DND-41 (cell line): ENCODE measurements at regions not wholly inside any gene's neighbourhood (a gene's known extent, or its start where the extent isn't known, plus 50 kb on each side); places are given as distances from the start of the nearest gene placed in this dataset.

Experiments
- ATAC-seq: fragments of 200-7000 bp; cut with Tn5 transposase; 3 replicates; pipeline ENCODE4 v1.9.1; 2021; ENCODE audit warnings: low read depth; ENCODE audit not compliant: insufficient read depth
- DNase-seq: peaks from one replicate; pipeline ENCODE4 v3.0.0-alpha.2; 2020
- H2AFZ ChIP-seq: 2 replicates; pipeline ENCODE4 v1.6.0; 2012; ENCODE audit warnings: low read depth, low read length
- H3K27ac ChIP-seq: 2 replicates; pipeline ENCODE4 v1.5.1; 2012; ENCODE audit warnings: low read length, inconsistent platforms
- H3K27me3 ChIP-seq: fragments of 200-600 bp; sonication (generic); 2 replicates; pipeline ENCODE4 v1.6.0; 2012; ENCODE audit warnings: low read length, mild to moderate bottlenecking, inconsistent platforms; ENCODE audit not compliant: insufficient read depth, poor library complexity
- H3K36me3 ChIP-seq: 2 replicates; pipeline ENCODE4 v1.5.1; 2012; ENCODE audit warnings: low read length, inconsistent platforms; ENCODE audit not compliant: insufficient read depth
- H3K4me1 ChIP-seq: 2 replicates; pipeline ENCODE4 v1.5.1; 2012; ENCODE audit warnings: mild to moderate bottlenecking, low read length; ENCODE audit not compliant: insufficient read depth
- H3K4me2 ChIP-seq: 2 replicates; pipeline ENCODE4 v1.6.0; 2012; ENCODE audit warnings: mild to moderate bottlenecking, moderate library complexity, low read length, inconsistent platforms; ENCODE audit not compliant: insufficient read depth
- H3K4me3 ChIP-seq, 2 experiments: fragments of 200-600 bp in 1 of 2; shearing (Covaris generic) in 1 of 2; 2 replicates each; pipeline ENCODE4 v1.5.1; 2012 to 2016; ENCODE audit warnings: inconsistent platforms in 2 of 2, low read length in 2 of 2, mild to moderate bottlenecking in 2 of 2, low read depth in 1 of 2, moderate library complexity in 1 of 2
- H3K79me2 ChIP-seq: 2 replicates; pipeline ENCODE4 v1.6.0; 2012; ENCODE audit warnings: low read length, inconsistent platforms; ENCODE audit not compliant: insufficient read depth
- H3K9ac ChIP-seq: 2 replicates; pipeline ENCODE4 v1.6.0; 2012; ENCODE audit warnings: low read depth, mild to moderate bottlenecking, inconsistent platforms, low read length, moderate library complexity
- H3K9me3 ChIP-seq: 2 replicates; pipeline ENCODE4 v1.5.1; 2012; ENCODE audit warnings: low read length, moderate library complexity, mild to moderate bottlenecking, inconsistent platforms; ENCODE audit not compliant: insufficient read depth, severe bottlenecking
- H4K20me1 ChIP-seq: 2 replicates; pipeline ENCODE4 v1.6.0; 2012; ENCODE audit warnings: low read length; ENCODE audit not compliant: insufficient read depth
- CTCF ChIP-seq: IDR thresholded peaks from 2 replicates; pipeline ENCODE4 v1.5.1; 2012; ENCODE audit warnings: borderline replicate concordance, low read length, moderate library complexity, mild to moderate bottlenecking; ENCODE audit not compliant: poor library complexity, severe bottlenecking; ENCODE audit errors: extremely low read depth
- EZH2 ChIP-seq: IDR thresholded peaks from 3 replicates; pipeline ENCODE4 v1.6.1; 2012; ENCODE audit warnings: borderline replicate concordance, low read depth, mild to moderate bottlenecking, moderate library complexity, low read length, inconsistent platforms; ENCODE audit not compliant: severe bottlenecking

DNA sequence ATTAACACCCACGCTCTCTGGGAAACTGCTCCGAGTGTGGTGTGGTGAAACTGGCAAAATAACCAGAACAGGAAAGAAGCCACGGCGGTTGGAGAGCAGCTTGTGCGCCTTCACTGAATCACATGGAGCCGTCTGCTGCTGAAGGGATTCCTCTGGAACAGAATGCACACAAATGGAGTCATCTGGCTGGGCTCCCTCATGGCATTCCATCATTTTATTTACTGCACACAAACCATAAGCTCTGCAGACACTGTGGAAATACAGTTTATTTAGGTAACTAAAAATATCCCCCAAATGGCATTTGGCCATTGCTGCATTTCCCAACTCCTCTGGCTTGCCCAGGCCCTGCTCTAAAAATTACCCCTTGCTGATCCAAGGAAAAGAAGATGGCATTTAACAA, 187.0 kb upstream of the S100G start:
- H3K9ac ChIP-seq: no peak overlapping the region
- no peak for DNase-seq
- TF ChIP-seq CTCF: no peak
- no peak for TF ChIP-seq EZH2
- H3K27me3 ChIP-seq: peaks cover 3% of the 10 kb centered on the region
- H3K4me1 ChIP-seq: no peaks in the 10 kb centered on the region
- no peaks in the 10 kb centered on the region for H3K9me3 ChIP-seq
- H3K79me2 ChIP-seq: no peaks in the 10 kb centered on the region
- no peak for ATAC-seq
- H4K20me1 ChIP-seq: no peaks in the 10 kb centered on the region
- H3K27ac ChIP-seq: no peak overlapping the region
- no peak overlapping the region for H2AFZ ChIP-seq
- H3K4me3 ChIP-seq: no peak overlapping the region
- no peaks in the 10 kb centered on the region for H3K36me3 ChIP-seq
- H3K4me2 ChIP-seq: no peak overlapping the region

DNA sequence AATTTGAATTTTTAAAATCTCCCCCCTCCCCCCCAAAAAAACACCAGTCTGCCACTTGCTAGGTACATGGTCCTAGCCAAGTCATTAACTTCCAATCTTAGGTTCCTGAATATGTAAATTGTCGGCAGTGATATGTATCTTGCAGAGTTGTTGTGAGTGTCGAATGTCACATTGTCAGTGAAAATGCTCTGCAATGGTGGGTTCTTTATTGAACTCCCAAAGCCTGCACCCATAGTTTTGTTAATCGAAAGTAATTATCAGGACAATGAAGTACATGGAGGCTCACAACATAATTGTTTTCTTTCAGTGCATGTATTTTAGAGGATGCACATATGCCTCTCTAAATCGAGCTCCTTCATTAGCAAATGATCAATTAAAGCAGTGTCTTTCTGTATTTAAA, 185.6 kb upstream of the S100G start:
- no peak overlapping the region for H3K27ac ChIP-seq
- H3K36me3 ChIP-seq: no peaks in the 10 kb centered on the region
- no peaks in the 10 kb centered on the region for H3K79me2 ChIP-seq
- peaks cover 5% of the 10 kb centered on the region for H3K27me3 ChIP-seq
- no peaks in the 10 kb centered on the region for H3K4me1 ChIP-seq
- H4K20me1 ChIP-seq: no peaks in the 10 kb centered on the region
- no peak overlapping the region for H2AFZ ChIP-seq
- no peak overlapping the region for H3K9ac ChIP-seq
- no peak overlapping the region for H3K4me2 ChIP-seq
- DNase-seq: no peak
- ATAC-seq: no peak
- no peak for TF ChIP-seq EZH2
- TF ChIP-seq CTCF: no peak
- H3K9me3 ChIP-seq: no peaks in the 10 kb centered on the region
- no peak overlapping the region for H3K4me3 ChIP-seq

GRCh38 chrX:16465081-16465876, 184.7 kb upstream of the S100G start:
- no peaks in the 10 kb centered on the region for H3K9me3 ChIP-seq
- no peaks in the 10 kb centered on the region for H3K4me1 ChIP-seq
- no peak overlapping the region for H3K27ac ChIP-seq
- H3K27me3 ChIP-seq: peaks cover 5% of the 10 kb centered on the region
- no peak overlapping the region for H3K4me2 ChIP-seq
- no peaks in the 10 kb centered on the region for H3K36me3 ChIP-seq
- H4K20me1 ChIP-seq: no peaks in the 10 kb centered on the region
- H2AFZ ChIP-seq: no peak overlapping the region
- no peak overlapping the region for H3K9ac ChIP-seq
- DNase-seq (no peak), ATAC-seq (no peak)
- TF ChIP-seq CTCF (no peak), EZH2 (no peak)
- H3K79me2 ChIP-seq: no peaks in the 10 kb centered on the region
- no peak overlapping the region for H3K4me3 ChIP-seq
